Large intestine (tissue), 3 donors: ENCODE measurements at regions not wholly inside any gene's neighbourhood (a gene's known extent, or its start where the extent isn't known, plus 50 kb on each side); places are given as distances from the start of the nearest gene placed in this dataset.

ENCODE experiments used
- DNase-seq, 2 donors: peaks; one replicate each; pipeline versions ENCODE4 v3.0.0 to v3.0.0-alpha.2; 2013
- H3K27ac ChIP-seq: one replicate; pipeline ENCODE4 v1.5.1; 2013; ENCODE audit warnings: low read length
- H3K27me3 ChIP-seq: 2 replicates; pipeline ENCODE4 v1.6.1; 2013; ENCODE audit warnings: low read length; ENCODE audit not compliant: control insufficient read depth, insufficient read depth
- H3K36me3 ChIP-seq: 2 replicates; pipeline ENCODE4 v1.6.1; 2013; ENCODE audit warnings: low read length; ENCODE audit not compliant: control insufficient read depth, insufficient read depth
- H3K4me1 ChIP-seq: one replicate; pipeline ENCODE4 v1.6.1; 2013; ENCODE audit warnings: low read length; ENCODE audit not compliant: control insufficient read depth, insufficient read depth
- H3K4me3 ChIP-seq: one replicate; pipeline ENCODE4 v1.5.1; 2013; ENCODE audit warnings: low read length
- H3K9me3 ChIP-seq: one replicate; pipeline ENCODE4 v1.6.1; 2013; ENCODE audit warnings: mild to moderate bottlenecking, low read depth, low read length, moderate library complexity; ENCODE audit not compliant: control insufficient read depth
- WGBS: methylation state at CpG from one replicate; pipeline ENCODE4 v1.1.5; 2013; ENCODE audit warnings: low lambda C conversion rate; ENCODE audit not compliant: insufficient coverage; 5-methylcytosine and 5-hydroxymethylcytosine counted together

DNA sequence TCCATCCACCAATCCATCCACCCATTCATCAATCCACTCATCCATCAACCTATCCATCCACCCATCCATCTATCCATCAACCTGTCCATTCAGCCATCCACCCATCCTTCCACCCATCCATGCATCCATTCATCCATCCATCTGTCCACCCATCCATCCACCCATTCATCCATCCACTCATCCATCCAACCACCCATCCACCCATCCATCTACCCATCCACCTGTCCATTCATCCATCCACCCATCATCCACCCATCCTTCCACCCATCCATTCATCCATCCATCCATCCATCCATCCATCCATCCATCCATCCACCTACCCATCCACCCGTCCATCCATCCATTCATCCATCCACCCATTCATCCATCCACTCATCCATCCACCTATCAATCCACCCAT, 195.8 kb downstream of the NXNL2 start:
- no peak overlapping the region for H3K27ac ChIP-seq
- no peaks in the 10 kb centered on the region for H3K36me3 ChIP-seq
- DNase-seq = no peak
- no peaks in the 10 kb centered on the region for H3K27me3 ChIP-seq
- no peak overlapping the region for H3K4me3 ChIP-seq
- H3K9me3 ChIP-seq = peaks cover 8% of the 10 kb centered on the region
- H3K4me1 ChIP-seq = no peaks in the 10 kb centered on the region
- WGBS = 71% methylated on average over 1 of the region's 1 CpG

DNA sequence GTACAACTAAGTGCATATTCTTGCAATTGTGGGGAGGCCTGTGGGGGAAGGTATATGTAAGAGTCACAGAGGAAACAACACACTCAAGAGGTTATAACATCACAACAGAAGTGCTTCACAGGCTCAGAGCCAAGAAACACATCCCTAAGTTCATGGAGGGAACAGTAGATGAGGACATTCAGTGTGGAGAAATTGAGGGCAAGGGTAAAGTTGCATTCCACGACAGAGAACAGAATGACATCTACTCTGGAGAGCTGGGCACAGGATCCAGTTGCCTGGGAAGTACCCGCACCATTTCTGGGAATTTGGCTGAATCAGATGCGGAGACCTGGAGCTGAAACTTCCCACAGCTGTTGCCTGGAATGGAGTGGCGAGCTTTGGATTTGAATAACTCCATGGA, 197.2 kb downstream of the NXNL2 start:
- 63% methylated on average over 1 of the region's 4 CpGs for WGBS

DNA sequence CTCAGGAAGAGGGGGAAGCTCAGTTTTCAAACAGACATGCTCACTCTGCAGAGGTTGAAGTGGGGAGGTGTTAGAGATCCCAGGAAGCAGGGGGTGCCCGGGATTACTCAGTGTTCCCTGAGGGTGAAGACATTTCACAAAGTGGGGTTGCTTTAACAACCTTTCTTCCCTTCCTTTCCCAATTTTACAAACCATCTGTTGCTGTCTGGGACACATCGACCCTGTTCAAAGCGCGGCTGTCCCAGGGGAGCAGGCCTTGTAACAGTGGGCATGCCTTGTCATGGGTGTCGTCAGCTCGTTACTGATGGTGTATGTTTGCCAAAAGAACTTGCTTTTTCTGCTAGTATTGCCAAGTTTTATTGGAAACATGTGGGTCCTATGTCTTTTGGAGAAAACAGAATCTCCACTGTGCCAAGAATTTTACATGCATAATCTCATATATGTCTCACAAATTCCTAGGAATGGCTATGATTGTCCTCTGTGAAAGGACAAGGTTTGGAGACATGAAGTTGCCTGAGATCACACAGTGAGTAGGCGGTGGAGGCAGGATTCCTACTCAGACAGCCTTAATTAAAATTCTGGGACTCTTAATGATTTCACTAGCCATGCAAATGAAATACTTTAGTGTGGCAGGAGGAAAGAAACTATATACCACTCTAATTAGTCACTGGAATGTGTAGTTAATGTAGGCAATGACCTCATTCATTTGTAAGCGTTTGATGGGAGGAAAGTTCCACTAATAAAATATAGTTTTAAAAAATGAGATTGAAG, 198.9 kb downstream of the NXNL2 start:
- Histone ChIP-seq H3K36me3 (no peaks in the 10 kb centered on the region), H3K9me3 (peaks cover 8% of the 10 kb centered on the region), H3K4me3 (no peak overlapping the region), H3K27me3 (peaks cover 2% of the 10 kb centered on the region), H3K27ac (no peak overlapping the region), H3K4me1 (no peaks in the 10 kb centered on the region)
- WGBS = 78% methylated on average over 1 of the region's 8 CpGs
- no peak for DNase-seq

More for the DNA sequence above, 197.2 kb downstream of the NXNL2 start:
- Histone ChIP-seq H3K27ac (no peak overlapping the region), H3K4me3 (no peak overlapping the region), H3K36me3 (no peaks in the 10 kb centered on the region), H3K9me3 (peaks cover 8% of the 10 kb centered on the region), H3K27me3 (no peaks in the 10 kb centered on the region), H3K4me1 (no peaks in the 10 kb centered on the region)
- DNase-seq = no peak

DNA sequence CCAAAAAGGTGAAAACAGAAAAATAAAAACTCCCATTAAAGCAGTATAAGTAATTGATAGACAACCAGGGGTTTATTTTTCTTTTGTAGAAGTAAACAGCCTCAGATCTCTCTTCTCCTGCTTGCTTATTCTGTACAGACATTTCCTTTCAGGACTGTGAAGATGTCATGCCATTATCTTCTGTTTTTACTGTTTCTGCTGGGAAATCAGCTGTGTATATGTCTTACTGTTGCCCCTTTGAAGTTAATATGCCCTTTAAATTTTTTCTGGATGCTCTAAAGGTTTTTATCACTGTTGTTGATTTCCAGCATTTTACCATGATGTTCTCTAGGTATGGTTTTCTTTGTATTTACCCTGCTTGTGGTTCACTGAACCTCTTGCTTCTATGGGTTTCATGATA, 199.5 kb downstream of the NXNL2 start:
- Histone ChIP-seq H3K9me3 (peaks cover 8% of the 10 kb centered on the region), H3K4me3 (no peak overlapping the region), H3K27ac (no peak overlapping the region), H3K27me3 (peaks cover 2% of the 10 kb centered on the region), H3K36me3 (no peaks in the 10 kb centered on the region), H3K4me1 (no peaks in the 10 kb centered on the region)
- no peak for DNase-seq

DNA sequence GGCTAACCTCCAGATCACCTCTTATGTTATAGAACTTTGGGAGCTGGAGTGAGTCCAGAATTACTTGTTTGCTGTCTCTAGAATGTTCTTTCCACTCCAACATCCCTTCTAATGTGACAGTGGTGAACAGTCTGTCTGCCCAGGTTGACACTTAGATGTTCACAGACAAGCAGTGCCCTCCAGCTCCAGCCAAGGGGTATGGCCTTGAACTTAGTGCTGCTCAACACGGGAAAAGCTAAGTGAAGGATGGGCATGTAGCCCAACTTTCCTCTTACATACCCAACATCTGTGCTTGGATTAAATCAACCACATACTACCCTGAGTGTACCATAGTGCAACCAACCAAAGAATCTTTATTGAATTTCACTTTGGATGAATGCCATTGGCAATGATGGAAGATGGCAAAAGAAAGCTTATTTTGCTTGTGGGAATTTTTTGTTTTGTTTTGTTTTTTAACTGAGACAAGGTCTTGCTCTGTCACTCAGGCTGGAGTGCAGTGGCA, 201.2 kb downstream of the NXNL2 start:
- no peaks in the 10 kb centered on the region for H3K4me1 ChIP-seq
- H3K27me3 ChIP-seq = peaks cover 4% of the 10 kb centered on the region
- DNase-seq = no peak
- no peak overlapping the region for H3K27ac ChIP-seq
- WGBS = no CpG with 5 or more reads among the region's 1 CpG
- H3K4me3 ChIP-seq = no peak overlapping the region
- H3K36me3 ChIP-seq = no peaks in the 10 kb centered on the region
- H3K9me3 ChIP-seq = no peaks in the 10 kb centered on the region

DNA sequence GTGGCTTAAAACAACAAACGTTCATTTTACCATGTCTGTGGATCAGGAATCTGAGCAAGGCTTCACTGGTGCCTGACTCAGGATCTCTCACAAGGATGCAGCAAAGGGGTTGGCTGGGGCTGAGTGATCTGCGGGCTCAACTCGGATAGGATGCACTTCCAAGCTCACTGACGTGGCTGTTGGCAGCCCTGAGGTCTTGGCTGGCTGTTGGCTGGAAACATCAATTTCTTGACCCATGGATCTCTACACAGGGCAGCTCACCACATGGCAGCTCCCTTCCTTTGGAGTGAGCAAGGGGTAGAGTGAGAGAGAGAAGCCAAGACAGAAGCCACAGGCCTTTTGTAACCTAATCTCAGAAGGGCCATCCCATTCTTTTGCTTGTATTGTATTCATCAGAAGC, 202.1 kb downstream of the NXNL2 start:
- no peaks in the 10 kb centered on the region for H3K4me1 ChIP-seq
- H3K36me3 ChIP-seq = no peaks in the 10 kb centered on the region
- no CpG with 5 or more reads among the region's 4 CpGs for WGBS

DNA sequence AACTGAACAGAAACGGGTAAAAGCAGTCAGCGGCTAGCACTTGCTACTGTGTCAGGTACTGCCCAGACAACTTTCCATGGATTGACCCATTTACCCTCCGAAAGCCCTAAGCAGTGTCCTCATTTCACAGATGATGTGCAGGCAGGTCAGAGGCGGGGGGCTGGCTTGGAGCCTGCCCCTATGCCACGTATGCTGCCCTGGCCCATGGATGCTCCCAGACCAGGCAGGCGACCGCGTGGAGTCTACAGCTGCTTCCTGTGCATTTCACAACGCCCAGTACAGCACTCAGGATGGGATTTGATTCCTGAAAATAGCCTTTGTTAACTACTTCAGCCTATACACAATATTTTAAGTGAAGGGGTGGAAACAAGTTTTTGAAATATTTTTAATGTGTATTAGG, 202.9 kb downstream of the NXNL2 start:
- Histone ChIP-seq H3K4me3 (no peak overlapping the region), H3K4me1 (no peaks in the 10 kb centered on the region), H3K36me3 (no peaks in the 10 kb centered on the region), H3K27me3 (peaks cover 4% of the 10 kb centered on the region), H3K9me3 (no peaks in the 10 kb centered on the region), H3K27ac (no peak overlapping the region)
- WGBS = no CpG with 5 or more reads among the region's 9 CpGs
- no peak for DNase-seq

More for the DNA sequence above, 202.1 kb downstream of the NXNL2 start:
- peaks cover 4% of the 10 kb centered on the region for H3K27me3 ChIP-seq
- no peak overlapping the region for H3K27ac ChIP-seq
- DNase-seq = no peak
- H3K9me3 ChIP-seq = no peaks in the 10 kb centered on the region
- H3K4me3 ChIP-seq = no peak overlapping the region

DNA sequence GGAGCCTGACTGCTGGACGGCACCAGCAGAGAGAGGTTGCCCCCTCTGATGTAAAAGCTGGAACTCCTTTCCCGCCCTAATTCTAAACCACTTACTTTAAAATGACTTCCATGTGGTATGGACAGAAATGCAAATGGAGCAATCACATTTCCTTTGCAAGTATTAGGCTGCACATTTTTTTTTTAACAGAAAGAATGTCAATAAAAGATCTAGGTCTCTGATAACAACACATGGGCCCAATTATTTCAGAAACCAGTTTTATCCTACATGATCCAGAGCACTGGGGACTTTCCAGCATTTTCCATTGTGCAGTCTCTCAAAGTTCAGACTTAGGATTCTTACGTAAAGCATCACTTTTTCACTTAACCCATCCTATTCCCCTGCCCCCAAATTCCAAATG, 203.7 kb downstream of the NXNL2 start:
- peaks cover 4% of the 10 kb centered on the region for H3K27me3 ChIP-seq
- WGBS = 89% methylated on average over 1 of the region's 3 CpGs
- no peak overlapping the region for H3K27ac ChIP-seq
- H3K9me3 ChIP-seq = no peaks in the 10 kb centered on the region
- no peaks in the 10 kb centered on the region for H3K4me1 ChIP-seq
- H3K4me3 ChIP-seq = no peak overlapping the region
- H3K36me3 ChIP-seq = no peaks in the 10 kb centered on the region
- no peak for DNase-seq

DNA sequence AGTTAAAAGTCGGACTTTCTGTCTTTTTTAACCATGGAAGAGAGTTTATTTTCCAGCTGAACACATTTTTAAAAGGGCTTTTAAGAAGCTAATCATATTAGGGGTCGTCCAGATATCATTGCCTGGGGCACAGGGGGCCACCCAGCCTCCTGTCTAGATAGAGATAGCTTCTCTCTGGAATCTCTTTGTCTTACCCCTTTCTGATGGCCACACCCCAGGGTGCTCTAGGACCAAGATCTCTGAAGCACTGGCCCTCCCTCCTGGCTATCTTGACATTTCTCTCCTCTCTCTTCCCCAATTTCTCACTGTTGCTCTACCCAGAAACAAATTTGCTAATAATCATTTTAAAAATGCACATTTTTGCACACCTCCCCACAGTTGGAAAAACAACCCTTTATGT, 204.4 kb downstream of the NXNL2 start:
- no peaks in the 10 kb centered on the region for H3K36me3 ChIP-seq
- 67% methylated on average over 1 of the region's 2 CpGs for WGBS
- peaks cover 4% of the 10 kb centered on the region for H3K27me3 ChIP-seq
- DNase-seq = no peak
- H3K9me3 ChIP-seq = no peaks in the 10 kb centered on the region
- H3K4me1 ChIP-seq = no peaks in the 10 kb centered on the region
- H3K27ac ChIP-seq = no peak overlapping the region
- H3K4me3 ChIP-seq = no peak overlapping the region

DNA sequence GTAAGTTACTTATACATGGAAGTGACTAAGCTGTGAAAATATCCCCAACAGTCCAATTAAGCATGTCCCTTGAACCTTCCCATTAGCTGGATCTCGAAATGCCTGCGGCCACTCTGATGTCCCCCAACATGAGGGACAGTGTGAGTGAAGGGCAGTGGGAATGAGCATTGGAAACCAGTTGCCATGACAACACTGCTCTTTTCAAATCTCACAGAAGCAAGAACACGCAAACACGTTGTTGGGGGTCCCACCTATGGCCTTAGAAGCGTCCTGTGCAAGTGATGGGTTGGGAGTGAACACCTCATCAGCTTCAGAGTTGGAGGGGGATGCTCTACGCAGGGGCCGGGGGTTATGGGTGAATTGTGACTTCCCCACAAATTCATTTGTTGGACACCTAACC, 205.9 kb downstream of the NXNL2 start:
- no CpG with 5 or more reads among the region's 7 CpGs for WGBS
- H3K4me3 ChIP-seq = no peak overlapping the region
- no peaks in the 10 kb centered on the region for H3K4me1 ChIP-seq
- H3K36me3 ChIP-seq = no peaks in the 10 kb centered on the region
- no peaks in the 10 kb centered on the region for H3K9me3 ChIP-seq
- DNase-seq = no peak
- no peak overlapping the region for H3K27ac ChIP-seq
- H3K27me3 ChIP-seq = peaks cover 4% of the 10 kb centered on the region

DNA sequence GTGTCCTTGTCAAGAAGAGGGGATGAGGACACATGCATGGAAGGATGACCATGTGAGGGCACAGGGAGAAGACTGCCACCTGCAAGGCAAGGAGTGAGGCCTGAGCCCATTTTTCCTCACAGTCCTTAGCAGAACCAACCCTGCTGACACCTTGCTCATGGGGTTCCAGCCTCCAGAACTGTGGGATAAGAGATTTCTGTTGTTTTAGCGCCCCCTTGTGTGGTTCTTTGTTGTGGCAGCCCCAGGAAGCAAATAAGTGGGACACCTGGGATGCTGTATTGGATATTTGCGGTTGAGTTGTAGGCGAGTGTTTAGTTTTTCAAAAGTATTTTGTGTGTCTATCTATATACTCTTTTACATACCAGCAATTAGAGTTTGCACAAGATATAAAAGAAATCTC, 206.4 kb downstream of the NXNL2 start:
- DNase-seq = no peak
- no peaks in the 10 kb centered on the region for H3K9me3 ChIP-seq
- no peak overlapping the region for H3K4me3 ChIP-seq
- peaks cover 2% of the 10 kb centered on the region for H3K4me1 ChIP-seq
- no CpG with 5 or more reads among the region's 3 CpGs for WGBS
- H3K27me3 ChIP-seq = peaks cover 4% of the 10 kb centered on the region
- H3K27ac ChIP-seq = no peak overlapping the region
- H3K36me3 ChIP-seq = no peaks in the 10 kb centered on the region
